IgD-negative memory B cell (primary cell): ENCODE measurements at regions not wholly inside any gene's neighbourhood (a gene's known extent, or its start where the extent isn't known, plus 50 kb on each side); places are given as distances from the start of the nearest gene placed in this dataset.
A peak's percentile ranks its signal among the peaks of the same experiment; 100 is the strongest.

Experiments used
- H3K27ac Mint-ChIP-seq, 3 donors: one replicate each; pipeline ENCODE4 v1.8.0; 2020 to 2022; ENCODE audit warnings: mild to moderate bottlenecking in 3 of 3, mixed read lengths in 3 of 3, moderate library complexity in 1 of 3
- H3K27me3 Mint-ChIP-seq: one replicate; pipeline ENCODE4 v1.8.0; 2021; ENCODE audit warnings: mixed read lengths
- H3K36me3 Mint-ChIP-seq: one replicate; pipeline ENCODE4 v1.8.0; 2020; ENCODE audit warnings: mild to moderate bottlenecking, mixed read lengths
- H3K4me1 Mint-ChIP-seq, 3 donors: one replicate each; pipeline ENCODE4 v1.8.0; 2020 to 2022; ENCODE audit warnings: mixed read lengths in 3 of 3, mild to moderate bottlenecking in 1 of 3
- H3K4me3 Mint-ChIP-seq, 4 donors: one replicate each; pipeline ENCODE4 v1.8.0; 2020 to 2022; ENCODE audit warnings: mild to moderate bottlenecking in 4 of 4, mixed read lengths in 4 of 4, moderate library complexity in 3 of 4
- H3K9me3 Mint-ChIP-seq, 3 donors: one replicate each; pipeline ENCODE4 v1.8.0; 2020 to 2021; ENCODE audit warnings: mixed read lengths in 3 of 3, mild to moderate bottlenecking in 1 of 3

DNA sequence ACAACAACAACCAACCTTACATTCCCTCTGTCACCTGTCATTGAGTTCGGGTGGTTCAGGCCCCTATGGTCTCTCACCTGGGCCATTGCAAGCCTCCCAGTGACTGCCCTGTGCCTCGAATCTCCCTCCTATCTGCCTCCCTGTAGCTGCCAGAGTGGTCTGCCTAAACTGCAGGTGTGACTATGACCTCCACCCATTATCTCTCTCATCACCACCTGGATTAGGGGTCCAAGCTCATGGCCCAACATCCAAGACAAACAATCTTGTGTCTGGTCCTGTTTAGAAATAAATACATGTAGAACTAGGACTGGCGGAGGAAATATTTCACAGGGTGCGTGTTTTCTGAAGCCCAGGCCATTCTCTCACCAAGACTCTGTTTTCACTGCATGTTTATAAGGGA is 146.6 kb downstream of the HERPUD2 start:
- no peak overlapping the region for H3K27ac Mint-ChIP-seq
- no peaks in the 10 kb centered on the region for H3K4me1 Mint-ChIP-seq
- peaks cover 3% of the 10 kb centered on the region for H3K27me3 Mint-ChIP-seq
- no peak overlapping the region for H3K4me3 Mint-ChIP-seq
- no peaks in the 10 kb centered on the region for H3K36me3 Mint-ChIP-seq
- no peaks in the 10 kb centered on the region for H3K9me3 Mint-ChIP-seq

DNA sequence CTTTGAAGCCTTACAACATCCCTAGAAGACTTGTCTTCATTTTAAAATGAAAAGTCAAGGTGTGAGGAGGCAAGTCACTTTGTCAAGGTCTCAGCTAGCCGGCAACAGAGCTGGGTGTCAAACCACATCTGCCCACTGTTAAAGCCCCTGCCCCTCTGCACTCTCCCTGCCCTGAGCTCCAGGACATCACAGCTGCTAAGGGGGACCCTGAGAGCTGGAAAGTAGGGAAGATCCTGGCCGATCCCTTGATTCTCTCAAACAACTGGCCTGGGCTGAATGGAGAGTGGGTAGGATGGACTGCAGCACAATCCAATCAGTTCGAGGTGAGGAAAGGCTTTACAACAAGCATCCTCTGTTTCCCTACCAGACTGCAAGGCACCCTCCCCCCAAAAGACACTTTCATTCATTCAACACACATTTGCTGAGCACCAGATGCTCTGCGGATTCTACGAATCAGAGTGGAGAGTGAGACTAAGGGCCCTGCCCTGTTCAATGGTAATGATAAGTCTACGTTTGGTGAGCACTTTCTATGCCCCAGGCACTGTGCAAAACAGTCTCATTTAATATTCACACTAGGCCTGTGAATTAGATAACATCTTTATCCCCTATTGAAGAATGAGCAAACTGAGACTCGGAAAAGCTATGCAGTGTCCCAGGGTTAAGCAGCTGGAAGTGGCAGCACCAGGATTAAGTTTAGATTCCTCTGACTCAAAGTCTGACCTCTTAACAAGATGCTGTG is 148.1 kb downstream of the HERPUD2 start:
- Mint-ChIP-seq H3K9me3 (no peaks in the 10 kb centered on the region), H3K4me3 (no peak overlapping the region)

DNA sequence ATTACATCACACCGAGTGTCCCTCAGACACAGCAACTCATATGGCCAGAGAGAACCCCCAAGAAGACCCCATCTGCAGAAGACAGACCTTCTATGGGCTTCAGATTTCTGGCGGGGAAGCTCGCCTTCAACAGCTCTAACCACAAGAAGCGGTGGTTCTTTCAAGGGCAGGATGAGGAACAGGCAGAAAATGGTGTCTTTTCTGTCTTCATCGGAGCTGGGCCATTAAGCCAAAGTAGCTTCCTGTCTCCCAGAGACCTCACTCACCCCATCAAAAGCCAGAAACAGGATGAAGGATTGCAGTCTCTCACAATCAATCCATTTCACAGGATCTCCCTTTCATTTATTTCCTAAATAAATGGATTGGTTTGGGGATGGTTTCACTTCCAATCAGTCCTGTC is 149.1 kb downstream of the HERPUD2 start:
- Mint-ChIP-seq H3K9me3 (no peaks in the 10 kb centered on the region), H3K27me3 (peaks cover 6% of the 10 kb centered on the region), H3K27ac (no peak overlapping the region), H3K4me3 (no peak overlapping the region), H3K4me1 (no peaks in the 10 kb centered on the region), H3K36me3 (no peaks in the 10 kb centered on the region)

More for the DNA sequence above, 148.1 kb downstream of the HERPUD2 start:
- Mint-ChIP-seq H3K36me3 (no peaks in the 10 kb centered on the region), H3K4me1 (no peaks in the 10 kb centered on the region), H3K27ac (no peak overlapping the region), H3K27me3 (peaks cover 6% of the 10 kb centered on the region)

DNA sequence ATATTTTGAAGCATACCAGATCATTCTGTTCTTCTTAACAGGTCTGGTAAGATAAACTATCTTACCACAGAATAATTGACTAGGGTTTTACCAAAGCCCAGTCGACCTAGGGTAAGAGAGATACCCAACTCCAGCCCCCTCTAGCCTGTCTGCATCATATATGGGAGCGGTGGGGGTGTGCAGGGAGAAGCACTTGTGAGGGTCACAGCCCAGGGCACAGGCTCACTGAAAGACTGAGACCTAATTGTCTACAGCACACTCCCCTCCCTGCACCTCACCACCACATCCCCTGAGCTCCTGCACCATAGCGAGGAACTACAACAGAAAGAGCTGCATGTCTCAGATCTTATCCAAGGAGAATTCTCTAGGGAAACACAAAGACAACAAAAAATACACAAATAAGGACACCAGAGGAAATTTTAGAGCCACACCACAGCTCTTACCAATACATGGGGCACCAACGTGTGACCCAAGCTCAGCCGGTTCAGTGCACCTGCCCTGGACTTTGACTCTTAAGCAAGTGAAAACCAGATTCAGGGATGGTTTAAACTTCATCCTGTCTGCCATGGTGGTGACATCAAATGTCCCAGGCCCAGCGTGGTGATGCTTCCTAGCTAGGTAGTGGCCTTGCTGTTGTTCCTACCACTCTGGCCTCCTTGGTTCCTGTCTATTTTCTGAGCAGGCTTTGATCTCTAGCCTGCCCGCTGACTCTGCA is 150.8 kb downstream of the HERPUD2 start:
- Mint-ChIP-seq H3K9me3 (no peaks in the 10 kb centered on the region), H3K4me3 (no peak overlapping the region), H3K27me3 (peaks cover 7% of the 10 kb centered on the region), H3K4me1 (no peaks in the 10 kb centered on the region), H3K27ac (no peak overlapping the region), H3K36me3 (no peaks in the 10 kb centered on the region)

DNA sequence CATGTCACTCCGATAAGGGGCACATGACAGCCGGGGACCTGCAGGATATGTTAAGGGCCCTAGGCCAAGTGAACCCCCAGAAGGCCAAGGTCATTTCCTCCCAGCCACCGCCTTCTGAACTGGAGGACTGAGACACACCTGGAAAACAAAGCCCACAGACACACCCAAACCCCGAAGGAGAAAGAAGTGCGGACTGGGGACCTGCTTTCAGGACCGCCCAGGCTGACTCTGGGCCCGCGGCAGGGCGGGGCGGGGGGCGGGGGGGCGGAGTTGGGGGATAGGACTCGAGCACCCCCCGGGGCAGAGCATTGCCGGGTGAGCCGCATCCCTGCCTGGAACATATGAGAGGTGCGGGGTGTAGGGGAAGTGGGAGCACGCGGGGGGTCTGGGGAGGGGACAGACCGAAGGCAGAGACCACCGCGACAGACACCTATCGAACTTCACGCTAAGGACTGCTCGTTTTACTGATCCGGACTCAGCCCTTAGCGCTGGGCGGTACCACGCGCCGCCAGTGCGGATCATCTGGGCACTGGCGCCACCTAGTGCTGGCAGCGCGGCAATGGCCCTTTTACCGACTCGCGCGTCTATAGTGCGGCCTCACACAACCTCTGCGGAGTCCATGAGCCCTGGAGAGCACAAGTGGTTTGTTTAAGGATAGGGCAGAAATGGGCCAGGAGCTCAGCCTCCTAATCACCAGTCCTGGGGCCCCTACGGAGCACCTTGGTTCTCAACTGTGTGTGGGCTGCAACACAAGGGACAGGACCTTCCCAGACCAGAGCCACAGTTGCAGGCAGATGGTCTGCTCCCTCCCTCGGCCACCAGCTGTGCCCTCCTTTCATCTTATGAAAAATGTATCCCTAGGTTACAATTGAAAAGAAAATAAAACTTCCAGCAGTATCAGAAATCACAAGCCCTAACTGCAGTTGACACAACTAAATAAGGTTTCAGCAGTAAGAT is 157.6 kb downstream of the HERPUD2 start:
- H3K4me1 Mint-ChIP-seq, result peaks cover 0 to 6% (median 1%) of the 10 kb centered on the region in 3 donors

DNA sequence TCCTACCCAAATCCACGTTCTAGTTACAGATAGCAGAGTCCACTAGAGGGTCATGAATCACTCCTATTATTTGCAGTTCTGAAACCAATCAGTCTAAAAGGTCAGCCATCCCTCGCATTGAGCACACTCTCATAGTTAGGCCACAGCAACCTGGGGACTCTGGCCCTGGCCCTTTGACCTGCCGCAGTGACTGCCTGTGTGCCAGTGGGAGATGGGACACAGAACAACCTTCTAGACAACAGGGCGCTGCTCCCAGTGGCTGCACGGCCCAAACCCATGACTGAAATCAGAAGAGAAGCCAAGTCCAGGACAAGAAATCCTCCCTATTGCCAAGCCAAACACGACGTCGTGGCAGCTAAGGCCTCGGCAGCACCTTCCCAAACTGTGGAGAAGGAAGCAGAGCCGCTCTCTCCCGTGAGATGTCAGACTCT is 158.5 kb downstream of the HERPUD2 start:
- Mint-ChIP-seq H3K4me3 (peak overlapping the region in 3 of 4 donors; percentile 5 to 90 (median 23)), H3K27ac (no peak overlapping the region)

More for the DNA sequence above, 157.6 kb downstream of the HERPUD2 start:
- no peak overlapping the region for H3K27ac Mint-ChIP-seq
- H3K36me3 Mint-ChIP-seq, result no peaks in the 10 kb centered on the region
- H3K9me3 Mint-ChIP-seq, result no peaks in the 10 kb centered on the region
- H3K27me3 Mint-ChIP-seq, result peaks cover 9% of the 10 kb centered on the region
- peak overlapping the region; percentile 46 to 90 (median 86) for H3K4me3 Mint-ChIP-seq

DNA sequence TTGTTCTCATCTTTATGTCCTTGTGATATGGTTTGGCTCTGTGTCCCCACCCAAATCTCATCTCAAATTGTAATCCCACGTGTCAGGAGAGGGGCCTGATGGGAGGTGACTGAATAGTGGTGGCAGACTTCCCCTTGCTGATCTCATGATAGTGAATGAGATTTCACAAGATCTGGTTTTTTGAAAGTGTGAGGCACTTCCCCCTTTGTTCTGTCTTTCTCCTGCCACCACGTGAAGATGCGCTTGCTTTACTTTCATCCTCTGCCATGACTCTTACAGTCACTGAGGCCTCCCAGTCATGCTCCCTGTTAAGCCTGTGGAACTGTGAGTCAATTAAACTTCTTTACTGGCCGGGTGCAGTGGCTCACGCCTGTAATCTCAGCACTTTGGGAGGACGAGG is 161.0 kb downstream of the HERPUD2 start:
- no peak overlapping the region for H3K27ac Mint-ChIP-seq
- H3K9me3 Mint-ChIP-seq, result no peaks in the 10 kb centered on the region
- peaks cover 9% of the 10 kb centered on the region for H3K27me3 Mint-ChIP-seq
- H3K36me3 Mint-ChIP-seq, result no peaks in the 10 kb centered on the region
- H3K4me1 Mint-ChIP-seq, result peaks cover 6 to 15% (median 14%) of the 10 kb centered on the region in 3 donors
- H3K4me3 Mint-ChIP-seq, result no peak overlapping the region

More for the DNA sequence above, 158.5 kb downstream of the HERPUD2 start:
- no peaks in the 10 kb centered on the region for H3K9me3 Mint-ChIP-seq
- H3K36me3 Mint-ChIP-seq, result no peaks in the 10 kb centered on the region
- H3K4me1 Mint-ChIP-seq, result peaks cover 0 to 6% (median 1%) of the 10 kb centered on the region in 3 donors
- peaks cover 9% of the 10 kb centered on the region for H3K27me3 Mint-ChIP-seq

DNA sequence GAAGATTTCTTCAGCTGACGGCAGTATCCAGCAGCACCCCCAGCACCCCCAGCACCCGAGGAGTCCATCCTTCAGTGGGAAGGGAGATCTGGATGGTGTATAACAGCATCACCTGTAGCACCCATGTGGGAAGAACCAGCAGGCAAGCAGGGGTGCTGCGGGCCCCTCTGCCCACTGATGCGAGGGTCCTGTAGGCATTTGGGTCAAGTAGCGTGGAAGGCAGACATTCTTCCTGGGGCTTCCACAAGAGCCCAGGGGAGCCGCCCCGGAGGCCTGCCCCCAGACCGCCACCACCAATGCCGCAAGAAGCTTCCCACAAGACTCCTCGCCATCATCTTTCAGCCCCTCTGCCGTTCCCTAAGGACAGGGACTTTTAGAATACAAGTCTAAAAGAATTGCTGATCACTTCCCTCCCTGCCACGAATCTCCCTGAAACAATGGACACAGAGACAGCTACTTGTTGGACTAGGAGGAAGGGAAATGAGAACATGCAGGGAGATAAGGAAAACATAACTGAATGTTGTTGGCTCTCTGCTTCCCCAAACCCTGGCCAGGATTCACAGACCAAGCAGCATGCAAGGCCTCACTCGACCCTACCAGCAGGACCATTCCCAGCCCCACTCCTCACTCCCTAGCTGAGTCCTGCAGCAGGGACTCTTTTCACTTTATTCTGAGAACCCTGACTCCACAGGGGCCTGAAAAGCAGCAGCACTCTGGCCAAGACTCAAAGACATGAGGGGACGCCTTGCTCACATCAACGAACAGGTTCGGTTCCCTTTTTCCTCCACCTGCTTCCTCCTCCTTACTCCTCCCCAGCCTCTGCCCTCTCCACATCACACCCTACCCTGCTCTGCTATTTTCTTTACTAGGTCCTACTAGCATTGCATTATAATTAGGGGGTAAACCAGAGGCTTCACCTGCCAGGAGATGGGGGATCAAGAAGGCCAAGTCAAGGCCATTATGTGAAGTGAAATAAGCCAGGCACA is 164.5 kb downstream of the HERPUD2 start:
- Mint-ChIP-seq H3K9me3 (no peaks in the 10 kb centered on the region), H3K27me3 (peaks cover 4% of the 10 kb centered on the region), H3K4me1 (peaks cover 6 to 13% (median 9%) of the 10 kb centered on the region in 3 donors), H3K4me3 (peak overlapping the region in 2 of 4 donors; percentile 65 to 73), H3K27ac (peak overlapping the region in 2 of 3 donors; percentile 10 to 40), H3K36me3 (no peaks in the 10 kb centered on the region)

DNA sequence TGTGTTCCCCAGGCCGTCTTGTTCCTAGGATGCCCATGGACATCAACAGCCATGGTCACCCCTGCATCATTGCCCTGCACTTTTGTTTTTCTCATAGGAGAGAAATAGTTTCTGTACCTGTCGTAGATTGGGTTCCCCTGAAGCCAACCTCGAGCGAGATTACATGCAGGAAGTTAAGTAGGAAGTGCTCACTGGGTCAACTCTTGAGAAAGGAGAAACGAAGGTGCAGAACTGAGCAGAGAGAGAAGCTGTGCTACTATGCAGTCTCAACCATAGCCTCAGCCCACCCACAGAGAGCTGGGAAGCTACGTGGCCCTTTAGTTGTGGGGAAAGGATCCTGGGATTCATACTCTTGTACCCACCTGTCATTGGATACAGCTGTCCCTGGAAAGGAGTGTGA is 165.2 kb downstream of the HERPUD2 start:
- Mint-ChIP-seq H3K4me3 (peak overlapping the region in 1 of 4 donors; percentile 65), H3K36me3 (no peaks in the 10 kb centered on the region), H3K4me1 (peaks cover 6 to 13% (median 9%) of the 10 kb centered on the region in 3 donors), H3K27ac (peak overlapping the region in 1 of 3 donors; percentile 67), H3K9me3 (no peaks in the 10 kb centered on the region), H3K27me3 (peaks cover 4% of the 10 kb centered on the region)

DNA sequence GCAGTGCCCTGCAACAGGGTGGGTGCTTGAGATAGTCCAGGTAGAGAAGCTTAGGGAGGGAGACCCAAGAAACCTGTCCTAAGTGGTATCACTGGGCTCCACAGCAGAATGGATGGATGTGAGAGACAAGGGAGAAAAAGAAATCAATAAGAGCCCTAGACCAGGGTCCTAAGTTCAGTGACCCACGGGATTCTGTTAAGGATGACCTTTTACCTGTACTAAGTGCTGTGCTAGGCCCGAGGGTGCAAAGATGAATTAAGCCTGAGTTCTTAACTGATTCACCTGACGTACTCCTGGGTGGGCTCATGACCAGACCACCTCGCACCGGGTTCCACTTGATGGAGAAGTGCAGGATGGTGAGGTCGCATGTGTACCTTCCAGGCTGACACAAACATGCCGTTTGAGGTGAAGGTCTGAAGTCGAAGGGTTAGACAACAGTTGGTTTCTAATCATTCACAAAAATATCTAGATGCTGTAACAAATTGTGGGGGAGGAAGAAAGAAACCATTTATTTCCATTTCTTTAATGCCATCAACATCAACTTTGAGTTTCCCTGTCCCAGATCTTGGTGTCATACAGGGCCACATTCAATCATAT is 166.5 kb downstream of the HERPUD2 start:
- Mint-ChIP-seq H3K27ac (no peak overlapping the region), H3K36me3 (no peaks in the 10 kb centered on the region), H3K4me1 (peaks cover 6 to 13% (median 9%) of the 10 kb centered on the region in 3 donors), H3K4me3 (no peak overlapping the region), H3K9me3 (no peaks in the 10 kb centered on the region), H3K27me3 (peaks cover 8% of the 10 kb centered on the region)

DNA sequence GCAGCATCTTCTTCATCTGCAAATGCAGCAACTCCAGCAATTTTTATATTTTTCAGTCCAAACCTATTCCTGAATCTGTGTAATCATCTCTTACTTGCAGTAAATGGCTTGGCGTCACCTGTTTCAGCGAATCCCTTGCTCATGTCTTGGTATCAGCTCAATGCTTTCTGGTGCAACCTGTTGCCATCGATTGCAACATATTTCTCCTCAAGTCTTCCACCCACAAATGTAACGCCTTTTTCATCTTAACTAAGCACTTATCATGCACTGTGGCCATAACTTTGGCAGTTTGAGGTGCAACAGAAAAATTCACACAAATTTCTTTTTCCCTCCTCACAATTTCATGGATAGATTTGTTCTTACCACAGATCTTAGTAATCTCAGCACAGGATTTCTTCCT is 168.3 kb downstream of the HERPUD2 start:
- Mint-ChIP-seq H3K27me3 (peaks cover 8% of the 10 kb centered on the region), H3K9me3 (no peaks in the 10 kb centered on the region), H3K4me1 (peaks cover 6 to 13% (median 9%) of the 10 kb centered on the region in 3 donors), H3K27ac (no peak overlapping the region), H3K36me3 (no peaks in the 10 kb centered on the region), H3K4me3 (no peak overlapping the region)

DNA sequence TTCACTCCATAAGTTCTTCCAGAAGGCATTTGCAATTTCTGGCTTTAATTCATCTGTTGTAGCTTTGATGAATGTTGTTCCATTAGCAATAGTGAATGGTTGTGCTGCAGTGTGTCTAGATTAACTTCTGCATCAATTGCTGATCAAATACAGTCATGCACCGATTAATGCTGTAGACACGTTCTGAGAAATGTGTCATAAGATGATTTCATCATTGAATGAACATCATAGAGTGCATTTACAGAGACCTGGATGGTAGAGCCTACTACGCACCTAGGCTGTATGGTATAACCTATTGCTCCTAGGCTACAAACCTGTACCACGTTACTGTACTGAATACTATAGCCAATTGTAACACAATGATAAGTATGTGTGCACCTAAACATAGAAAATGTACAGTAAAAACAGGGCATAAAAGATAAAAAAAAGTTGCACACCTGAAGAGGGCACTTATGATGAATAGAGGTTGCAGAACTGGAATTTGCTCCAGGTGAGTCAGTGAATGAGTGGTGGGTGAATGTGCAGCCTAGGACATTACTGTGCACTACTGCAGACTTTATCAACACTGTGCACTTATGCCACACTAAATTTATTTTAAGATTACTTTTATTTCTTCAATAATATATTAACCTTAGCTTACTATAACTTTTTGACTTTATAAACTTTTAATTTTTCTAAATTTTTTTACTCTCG is 170.7 kb downstream of the HERPUD2 start:
- Mint-ChIP-seq H3K4me1 (peaks cover 0 to 5% (median 3%) of the 10 kb centered on the region in 3 donors), H3K27ac (no peak overlapping the region), H3K27me3 (peaks cover 9% of the 10 kb centered on the region), H3K36me3 (no peaks in the 10 kb centered on the region), H3K4me3 (no peak overlapping the region), H3K9me3 (no peaks in the 10 kb centered on the region)

DNA sequence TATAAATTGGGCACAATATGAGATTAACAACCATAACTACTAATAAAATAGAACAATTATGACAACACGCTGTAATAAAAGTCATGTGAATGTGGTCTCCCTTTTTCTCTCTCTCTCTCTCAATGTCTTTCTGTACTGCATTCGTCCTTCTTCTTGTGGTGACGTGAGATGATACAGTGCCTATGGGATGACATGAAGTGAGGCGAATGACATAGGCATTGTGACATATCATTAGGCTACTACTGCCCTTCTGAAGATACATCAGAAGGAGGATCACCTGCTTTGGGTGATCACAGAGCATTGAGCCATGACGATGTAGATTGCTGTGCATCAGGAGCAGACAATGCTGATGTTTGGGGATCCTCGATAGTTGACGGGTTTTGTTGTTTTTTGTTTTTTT is 171.6 kb downstream of the HERPUD2 start:
- Mint-ChIP-seq H3K4me1 (peaks cover 0 to 5% (median 3%) of the 10 kb centered on the region in 3 donors), H3K27ac (no peak overlapping the region)

More for the DNA sequence above, 171.6 kb downstream of the HERPUD2 start:
- Mint-ChIP-seq H3K27me3 (peaks cover 9% of the 10 kb centered on the region), H3K9me3 (no peaks in the 10 kb centered on the region), H3K4me3 (no peak overlapping the region), H3K36me3 (no peaks in the 10 kb centered on the region)
